Thoracic aorta (tissue), 2 donors: ENCODE measurements at regions not wholly inside any gene's neighbourhood (a gene's known extent, or its start where the extent isn't known, plus 50 kb on each side); places are given as distances from the start of the nearest gene placed in this dataset.
"Not testable (repeated sequence)": the region's sequence is repeated elsewhere in the genome, so short reads cannot be mapped to it uniquely, and the experiment has no call there.

Experiments
- ATAC-seq: fragments of 150-250 bp; one replicate; pipeline ENCODE4 v1.8.0; 2017; ENCODE audit warnings: low read depth; ENCODE audit not compliant: insufficient number of reproducible peaks, low FRiP score
- DNase-seq: peaks from one replicate; pipeline ENCODE4 v3.0.0-alpha.2; 2020; ENCODE audit warnings: low spot score
- H3K27ac ChIP-seq, 2 donors: fragments of 200-600 bp; sonication (generic); 1 replicate in 1 of 2; 2 replicates in 1 of 2; pipeline ENCODE4 v1.5.1; 2016; ENCODE audit warnings: mild to moderate bottlenecking in 2 of 2, moderate library complexity in 2 of 2
- H3K27me3 ChIP-seq: fragments of 200-600 bp; sonication (generic); replicated peaks from 2 replicates; pipeline ENCODE4 v1.6.0; 2016; ENCODE audit warnings: mild to moderate bottlenecking; ENCODE audit not compliant: insufficient read depth
- H3K36me3 ChIP-seq: fragments of 200-600 bp; sonication (generic); one replicate; pipeline ENCODE4 v1.5.1; 2016
- H3K4me1 ChIP-seq, 2 donors: fragments of 200-600 bp; sonication (generic); 1 replicate in 1 of 2; 2 replicates in 1 of 2; pipeline versions ENCODE4 v1.5.1 to v1.6.0; 2016; ENCODE audit warnings: low read depth in 2 of 2, mild to moderate bottlenecking in 1 of 2; ENCODE audit not compliant: control insufficient read depth in 1 of 2
- H3K4me3 ChIP-seq: fragments of 200-600 bp; sonication (generic); 2 replicates; pipeline ENCODE4 v1.5.1; 2016; ENCODE audit warnings: mild to moderate bottlenecking
- H3K9me3 ChIP-seq: fragments of 200-600 bp; sonication (generic); 2 replicates; pipeline ENCODE4 v1.5.1; 2016
- TF ChIP-seq, protein P1 (sequence below): fragments of 200-600 bp; sonication (generic); IDR thresholded peaks from one replicate; pipeline ENCODE4 v1.5.1; 2019; ENCODE audit warnings: antibody characterized with exemption

- TF ChIP-seq, protein P1, sequence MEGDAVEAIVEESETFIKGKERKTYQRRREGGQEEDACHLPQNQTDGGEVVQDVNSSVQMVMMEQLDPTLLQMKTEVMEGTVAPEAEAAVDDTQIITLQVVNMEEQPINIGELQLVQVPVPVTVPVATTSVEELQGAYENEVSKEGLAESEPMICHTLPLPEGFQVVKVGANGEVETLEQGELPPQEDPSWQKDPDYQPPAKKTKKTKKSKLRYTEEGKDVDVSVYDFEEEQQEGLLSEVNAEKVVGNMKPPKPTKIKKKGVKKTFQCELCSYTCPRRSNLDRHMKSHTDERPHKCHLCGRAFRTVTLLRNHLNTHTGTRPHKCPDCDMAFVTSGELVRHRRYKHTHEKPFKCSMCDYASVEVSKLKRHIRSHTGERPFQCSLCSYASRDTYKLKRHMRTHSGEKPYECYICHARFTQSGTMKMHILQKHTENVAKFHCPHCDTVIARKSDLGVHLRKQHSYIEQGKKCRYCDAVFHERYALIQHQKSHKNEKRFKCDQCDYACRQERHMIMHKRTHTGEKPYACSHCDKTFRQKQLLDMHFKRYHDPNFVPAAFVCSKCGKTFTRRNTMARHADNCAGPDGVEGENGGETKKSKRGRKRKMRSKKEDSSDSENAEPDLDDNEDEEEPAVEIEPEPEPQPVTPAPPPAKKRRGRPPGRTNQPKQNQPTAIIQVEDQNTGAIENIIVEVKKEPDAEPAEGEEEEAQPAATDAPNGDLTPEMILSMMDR: no peak
- H3K4me3 ChIP-seq: no peak overlapping the region
- H3K9me3 ChIP-seq: no peaks in the 10 kb centered on the region
- no peak overlapping the region for H3K27ac ChIP-seq
- peaks cover 0 to 3% of the 10 kb centered on the region in 2 donors for H3K4me1 ChIP-seq
- ATAC-seq (no peak), DNase-seq (no peak)
- H3K27me3 ChIP-seq: no peaks in the 10 kb centered on the region
- no peaks in the 10 kb centered on the region for H3K36me3 ChIP-seq
Observed at GRCh38 chr10:9951481-9952257, 1066.0 kb upstream of the CELF2 start.

GRCh38 chr10:9957351-9957750 lies 1060.3 kb upstream of the CELF2 start:
- TF ChIP-seq, protein P1: no peak
- Histone ChIP-seq H3K4me1 (no peaks in the 10 kb centered on the region), H3K9me3 (no peaks in the 10 kb centered on the region), H3K36me3 (no peaks in the 10 kb centered on the region), H3K27me3 (no peaks in the 10 kb centered on the region), H3K4me3 (no peak overlapping the region), H3K27ac (no peak overlapping the region)
- DNase-seq: no peak
- ATAC-seq: no peak

DNA sequence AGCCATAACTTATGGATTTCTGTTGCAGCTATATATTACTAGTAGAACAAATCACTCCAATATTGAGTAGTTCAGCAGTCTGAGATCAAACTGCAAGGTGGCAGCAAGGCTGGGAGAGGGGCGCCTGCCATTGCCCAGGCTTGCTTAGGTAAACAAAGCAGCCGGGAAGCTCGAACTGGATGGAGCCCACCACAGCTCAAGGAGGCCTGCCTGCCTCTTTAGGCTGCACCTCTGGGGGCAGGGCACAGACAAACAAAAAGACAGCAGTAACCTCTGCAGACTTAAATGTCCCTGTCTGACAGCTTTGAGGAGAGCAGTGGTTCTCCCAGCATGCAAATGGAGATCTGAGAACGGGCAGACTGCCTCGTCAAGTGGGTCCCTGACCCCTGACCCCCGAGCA lies 1059.8 kb upstream of the CELF2 start:
- not testable (repeated sequence) for ATAC-seq, DNase-seq

GRCh38 chr10:9965341-9965740 lies 1052.3 kb upstream of the CELF2 start:
- Histone ChIP-seq H3K27me3 (no peaks in the 10 kb centered on the region), H3K27ac (no peak overlapping the region), H3K4me3 (no peak overlapping the region), H3K36me3 (no peaks in the 10 kb centered on the region), H3K4me1 (no peaks in the 10 kb centered on the region), H3K9me3 (no peaks in the 10 kb centered on the region)
- DNase-seq (no peak), ATAC-seq (no peak)
- TF ChIP-seq, protein P1: no peak

More for the DNA sequence above, 1059.8 kb upstream of the CELF2 start:
- not testable (repeated sequence) for H3K4me1 ChIP-seq, H3K4me3 ChIP-seq, H3K36me3 ChIP-seq, H3K27ac ChIP-seq, H3K27me3 ChIP-seq, H3K9me3 ChIP-seq

GRCh38 chr10:9986786-9987185 lies 1030.9 kb upstream of the CELF2 start:
- H3K4me3 ChIP-seq: no peak overlapping the region
- no peaks in the 10 kb centered on the region for H3K9me3 ChIP-seq
- TF ChIP-seq, protein P1: no peak
- DNase-seq (no peak), ATAC-seq (peak; percentile 28)
- H3K36me3 ChIP-seq: no peaks in the 10 kb centered on the region
- peaks cover 19 to 20% of the 10 kb centered on the region in 2 donors for H3K4me1 ChIP-seq
- peak overlapping the region; percentile 33 to 62 for H3K27ac ChIP-seq
- no peaks in the 10 kb centered on the region for H3K27me3 ChIP-seq
